Fibroblast of mammary gland (primary cell): ENCODE measurements at regions not wholly inside any gene's neighbourhood (a gene's known extent, or its start where the extent isn't known, plus 50 kb on each side); places are given as distances from the start of the nearest gene placed in this dataset.

Experiments
- DNase-seq: peaks from one replicate; pipeline ENCODE4 v3.0.0-alpha.2; 2010; ENCODE audit warnings: low read depth
- H3K4me3 ChIP-seq: 2 replicates; pipeline ENCODE4 v1.5.1; 2011; ENCODE audit warnings: low read depth, mild to moderate bottlenecking, low read length, moderate library complexity; ENCODE audit not compliant: control insufficient read depth
- TF ChIP-seq, protein P1 (sequence below): conservative IDR thresholded peaks from 2 replicates; pipeline ENCODE4 v1.5.1; 2011; ENCODE audit warnings: low read depth, low read length, inconsistent platforms; ENCODE audit not compliant: control insufficient read depth, insufficient read depth

DNA sequence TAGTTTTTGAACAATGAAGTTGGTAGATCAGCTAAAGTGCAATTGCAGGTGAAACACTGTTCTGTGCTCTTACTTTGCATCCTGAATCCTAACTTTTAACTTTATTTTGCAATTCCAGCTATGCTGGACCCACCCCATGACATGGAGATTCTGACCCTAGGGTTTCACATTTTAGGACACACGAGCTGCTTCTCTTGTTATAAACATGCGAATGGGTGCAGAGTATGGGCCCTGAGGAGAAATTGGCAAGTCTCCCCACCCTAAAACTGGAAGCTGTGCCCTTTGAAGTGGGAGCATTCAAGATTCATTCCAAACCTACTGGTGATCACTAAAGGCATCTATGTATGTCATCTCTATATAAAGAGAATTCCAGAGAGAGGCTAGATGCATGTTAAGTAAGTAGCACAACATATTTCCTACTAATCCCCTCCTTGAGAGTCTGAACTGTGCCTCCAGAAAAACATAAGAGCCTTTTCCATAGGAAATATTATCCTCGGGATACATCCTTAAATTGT lies 794.3 kb upstream of the ZEB2 start:
- DNase-seq = no peak
- no peak overlapping the region for H3K4me3 ChIP-seq
- TF ChIP-seq, protein P1, sequence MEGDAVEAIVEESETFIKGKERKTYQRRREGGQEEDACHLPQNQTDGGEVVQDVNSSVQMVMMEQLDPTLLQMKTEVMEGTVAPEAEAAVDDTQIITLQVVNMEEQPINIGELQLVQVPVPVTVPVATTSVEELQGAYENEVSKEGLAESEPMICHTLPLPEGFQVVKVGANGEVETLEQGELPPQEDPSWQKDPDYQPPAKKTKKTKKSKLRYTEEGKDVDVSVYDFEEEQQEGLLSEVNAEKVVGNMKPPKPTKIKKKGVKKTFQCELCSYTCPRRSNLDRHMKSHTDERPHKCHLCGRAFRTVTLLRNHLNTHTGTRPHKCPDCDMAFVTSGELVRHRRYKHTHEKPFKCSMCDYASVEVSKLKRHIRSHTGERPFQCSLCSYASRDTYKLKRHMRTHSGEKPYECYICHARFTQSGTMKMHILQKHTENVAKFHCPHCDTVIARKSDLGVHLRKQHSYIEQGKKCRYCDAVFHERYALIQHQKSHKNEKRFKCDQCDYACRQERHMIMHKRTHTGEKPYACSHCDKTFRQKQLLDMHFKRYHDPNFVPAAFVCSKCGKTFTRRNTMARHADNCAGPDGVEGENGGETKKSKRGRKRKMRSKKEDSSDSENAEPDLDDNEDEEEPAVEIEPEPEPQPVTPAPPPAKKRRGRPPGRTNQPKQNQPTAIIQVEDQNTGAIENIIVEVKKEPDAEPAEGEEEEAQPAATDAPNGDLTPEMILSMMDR = no peak

GRCh38 chr2:145305889-145306288 lies 786.0 kb upstream of the ZEB2 start:
- no peak for DNase-seq
- TF ChIP-seq, protein P1 = no peak
- H3K4me3 ChIP-seq = no peak overlapping the region

DNA sequence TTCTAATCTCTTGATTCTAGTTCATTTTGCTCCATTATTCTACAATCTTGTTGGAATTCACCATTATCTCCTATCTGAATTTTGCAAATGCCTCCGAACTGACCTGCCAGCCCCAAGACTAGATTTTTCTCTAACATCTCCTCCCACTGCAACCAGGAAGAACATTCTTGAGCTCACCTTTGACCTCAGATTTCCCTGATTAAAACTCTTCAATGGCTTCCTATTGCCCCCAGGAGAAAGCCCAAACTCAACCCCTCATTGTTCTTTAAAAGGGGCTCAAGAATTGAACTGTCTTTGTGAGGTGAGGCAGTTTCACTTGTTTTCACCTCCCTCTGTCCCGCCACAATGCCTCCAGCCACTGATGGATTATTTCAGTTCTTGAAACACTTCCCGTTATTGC lies 784.6 kb upstream of the ZEB2 start:
- TF ChIP-seq, protein P1 = no peak
- no peak for DNase-seq
- H3K4me3 ChIP-seq = no peak overlapping the region

DNA sequence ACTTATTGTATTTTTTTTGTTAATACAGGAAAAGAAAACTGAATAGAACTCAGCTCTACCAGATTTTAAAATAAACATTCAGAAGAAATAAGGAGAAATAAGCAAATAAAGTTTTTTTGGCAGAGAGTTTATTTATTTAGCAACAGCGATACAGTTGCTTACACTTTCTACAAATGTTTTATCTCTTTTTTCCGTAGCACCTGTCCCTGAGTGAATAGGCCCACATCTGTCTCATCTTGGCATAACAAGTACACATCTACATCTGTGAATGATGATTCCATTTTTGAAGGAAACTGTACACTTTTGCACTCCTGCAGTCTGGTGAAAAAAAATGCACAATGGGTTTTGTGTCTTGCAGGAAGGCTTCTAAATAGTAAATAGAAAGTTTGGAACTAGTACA lies 783.6 kb upstream of the ZEB2 start:
- DNase-seq = no peak
- TF ChIP-seq, protein P1 = no peak

DNA sequence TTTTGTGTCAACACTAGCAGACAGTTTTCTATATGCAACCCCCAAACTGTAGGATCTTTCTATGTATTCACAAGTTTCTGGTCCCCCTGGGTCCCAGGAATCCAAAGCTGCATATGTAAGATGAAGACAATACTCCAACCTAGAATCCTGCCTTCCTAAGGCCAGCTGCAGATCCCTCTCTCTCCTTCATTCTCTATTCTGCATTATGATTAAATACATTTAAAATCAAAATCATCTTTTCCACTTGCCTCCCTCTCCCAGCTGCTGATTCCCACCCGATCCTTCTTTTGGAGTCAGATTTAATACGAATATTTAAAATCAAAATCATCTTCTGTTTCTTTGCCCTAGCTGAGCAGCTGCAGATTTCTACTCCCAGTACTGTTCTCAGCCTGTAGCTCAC lies 783.0 kb upstream of the ZEB2 start:
- no peak for DNase-seq
- TF ChIP-seq, protein P1 = no peak
- no peak overlapping the region for H3K4me3 ChIP-seq

More for the DNA sequence above, 783.6 kb upstream of the ZEB2 start:
- H3K4me3 ChIP-seq = no peak overlapping the region

GRCh38 chr2:145302451-145302850 lies 782.5 kb upstream of the ZEB2 start:
- TF ChIP-seq, protein P1 = no peak
- no peak overlapping the region for H3K4me3 ChIP-seq
- no peak for DNase-seq

- no peak overlapping the region for H3K4me3 ChIP-seq
- DNase-seq = no peak
- TF ChIP-seq, protein P1 = no peak
Observed at GRCh38 chr2:145299368-145299767, 779.4 kb upstream of the ZEB2 start.
